MM.1S (cell line): ENCODE measurements at regions not wholly inside any gene's neighbourhood (a gene's known extent, or its start where the extent isn't known, plus 50 kb on each side); places are given as distances from the start of the nearest gene placed in this dataset.

Experiments
- DNase-seq: peaks from one replicate; pipeline ENCODE4 v3.0.0-alpha.2; 2015
- H2AFZ ChIP-seq: fragments of 300-600 bp; sonication (generic); 2 replicates; pipeline ENCODE4 v1.6.0; 2016; ENCODE audit warnings: antibody characterized with exemption, low read length
- H3F3A ChIP-seq: fragments of 300-600 bp; sonication (generic); 2 replicates; pipeline ENCODE4 v1.6.1; 2016; ENCODE audit warnings: mild to moderate bottlenecking, antibody characterized with exemption, low read length, moderate library complexity, mixed read lengths; ENCODE audit not compliant: insufficient read depth
- H3K27ac ChIP-seq: fragments of 300-600 bp; sonication (generic); 2 replicates; pipeline ENCODE4 v1.5.1; 2016; ENCODE audit warnings: mild to moderate bottlenecking, low read length
- H3K27me3 ChIP-seq: fragments of 300-600 bp; sonication (generic); replicated peaks from 2 replicates; pipeline ENCODE4 v1.6.0; 2016; ENCODE audit warnings: low read length; ENCODE audit not compliant: insufficient read depth
- H3K36me3 ChIP-seq: fragments of 300-600 bp; sonication (generic); replicated peaks from 2 replicates; pipeline ENCODE4 v1.6.1; 2016; ENCODE audit warnings: mild to moderate bottlenecking, low read length, mixed read lengths; ENCODE audit not compliant: insufficient read depth
- H3K4me1 ChIP-seq: fragments of 300-600 bp; sonication (generic); 2 replicates; pipeline ENCODE4 v1.6.1; 2016; ENCODE audit warnings: low read length, mixed read lengths
- H3K4me2 ChIP-seq: fragments of 300-600 bp; sonication (generic); 2 replicates; pipeline ENCODE4 v1.6.0; 2016; ENCODE audit warnings: low read depth, low read length
- H3K4me3 ChIP-seq: fragments of 300-600 bp; sonication (generic); 2 replicates; pipeline ENCODE4 v1.5.1; 2016; ENCODE audit warnings: low read length, mixed read lengths
- H3K79me2 ChIP-seq: fragments of 300-600 bp; sonication (generic); 2 replicates; pipeline ENCODE4 v1.6.1; 2016; ENCODE audit warnings: mixed run types, low read length, mixed read lengths
- H3K9ac ChIP-seq: fragments of 300-600 bp; sonication (generic); 2 replicates; pipeline ENCODE4 v1.6.1; 2016; ENCODE audit warnings: low read length, mixed read lengths
- H3K9me2 ChIP-seq: fragments of 300-600 bp; sonication (generic); replicated peaks from 2 replicates; pipeline ENCODE4 v1.6.1; 2016; ENCODE audit warnings: mild to moderate bottlenecking, low read length, mixed read lengths; ENCODE audit not compliant: insufficient read depth
- H3K9me3 ChIP-seq: fragments of 300-600 bp; sonication (generic); replicated peaks from 2 replicates; pipeline ENCODE4 v1.6.1; 2016; ENCODE audit warnings: mild to moderate bottlenecking, low read length, mixed read lengths; ENCODE audit not compliant: insufficient read depth
- H4K20me1 ChIP-seq: fragments of 300-600 bp; sonication (generic); 2 replicates; pipeline ENCODE4 v1.6.1; 2016; ENCODE audit warnings: mild to moderate bottlenecking, low read length, moderate library complexity, mixed read lengths; ENCODE audit not compliant: insufficient read depth
- CTCF ChIP-seq: fragments of 300-600 bp; sonication (generic); IDR thresholded peaks from 2 replicates; pipeline ENCODE4 v1.5.1; 2016; ENCODE audit warnings: antibody characterized with exemption, low read length, mixed read lengths
- EZH2 ChIP-seq: fragments of 300-600 bp; sonication (generic); optimal IDR thresholded peaks from 2 replicates; pipeline ENCODE3; 2017; ENCODE audit warnings: low read depth, mild to moderate bottlenecking, antibody characterized with exemption, low read length, mixed read lengths
- EZH2phosphoT487 ChIP-seq: fragments of 300-600 bp; sonication (generic); IDR thresholded peaks from 2 replicates; pipeline ENCODE4 v1.6.1; 2018; ENCODE audit warnings: antibody characterized with exemption, low read length

GRCh38 chr2:185667452-185667851 is 71.2 kb upstream of the FSIP2 start:
- Histone ChIP-seq H3K4me3 (no peak overlapping the region), H3K79me2 (no peaks in the 10 kb centered on the region), H3K4me2 (no peak overlapping the region), H3K9ac (no peak overlapping the region), H2AFZ (no peak overlapping the region), H3K9me3 (no peaks in the 10 kb centered on the region; the same call in 1 of the 2 replicates), H3K27me3 (no peaks in the 10 kb centered on the region), H3F3A (no peaks in the 10 kb centered on the region), H3K36me3 (no peaks in the 10 kb centered on the region), H3K4me1 (peaks cover 5% of the 10 kb centered on the region; the same call in 1 of the 2 replicates), H3K27ac (no peak overlapping the region), H4K20me1 (no peaks in the 10 kb centered on the region), H3K9me2 (no peaks in the 10 kb centered on the region)
- DNase-seq, result no peak
- TF ChIP-seq CTCF (no peak), EZH2phosphoT487 (no peak), EZH2 (no peak)

GRCh38 chr2:185668710-185669109 is 69.9 kb upstream of the FSIP2 start:
- no peaks in the 10 kb centered on the region for H3K27me3 ChIP-seq
- no peak overlapping the region for H3K9ac ChIP-seq
- no peak overlapping the region for H3K27ac ChIP-seq
- H3K9me2 ChIP-seq, result no peaks in the 10 kb centered on the region
- H2AFZ ChIP-seq, result no peak overlapping the region
- H4K20me1 ChIP-seq, result no peaks in the 10 kb centered on the region
- TF ChIP-seq EZH2phosphoT487 (no peak), CTCF (no peak), EZH2 (no peak)
- peaks cover 4% of the 10 kb centered on the region; the same call in 1 of the 2 replicates for H3K4me1 ChIP-seq
- H3F3A ChIP-seq, result no peaks in the 10 kb centered on the region
- H3K4me3 ChIP-seq, result no peak overlapping the region
- no peak overlapping the region for H3K4me2 ChIP-seq
- H3K79me2 ChIP-seq, result no peaks in the 10 kb centered on the region
- H3K9me3 ChIP-seq, result no peaks in the 10 kb centered on the region; the same call in 1 of the 2 replicates
- H3K36me3 ChIP-seq, result no peaks in the 10 kb centered on the region
- no peak for DNase-seq

GRCh38 chr2:185674232-185674631 is 64.4 kb upstream of the FSIP2 start:
- Histone ChIP-seq H3K9me2 (no peaks in the 10 kb centered on the region), H3K36me3 (no peaks in the 10 kb centered on the region), H3K79me2 (no peaks in the 10 kb centered on the region), H3K9me3 (no peaks in the 10 kb centered on the region; the same call in 1 of the 2 replicates), H3K4me3 (no peak overlapping the region), H3K9ac (no peak overlapping the region), H3K4me1 (peaks cover 11% of the 10 kb centered on the region; the same call in 1 of the 2 replicates), H2AFZ (no peak overlapping the region), H4K20me1 (no peaks in the 10 kb centered on the region), H3F3A (no peaks in the 10 kb centered on the region), H3K27ac (no peak overlapping the region), H3K27me3 (no peaks in the 10 kb centered on the region), H3K4me2 (0 out of 2 replicates have a peak overlapping the region, but pooled peaks have one; percentile 14)
- DNase-seq, result no peak
- TF ChIP-seq EZH2, result no peak
- no peak for TF ChIP-seq EZH2phosphoT487
- TF ChIP-seq CTCF, result no peak
